ENCODE measurements at regions not wholly inside any gene's neighbourhood (a gene's known extent, or its start where the extent isn't known, plus 50 kb on each side); places are given as distances from the start of the nearest gene placed in this dataset.
"Not testable (repeated sequence)": the region's sequence is repeated elsewhere in the genome, so short reads cannot be mapped to it uniquely, and the experiment has no call there.

DNA sequence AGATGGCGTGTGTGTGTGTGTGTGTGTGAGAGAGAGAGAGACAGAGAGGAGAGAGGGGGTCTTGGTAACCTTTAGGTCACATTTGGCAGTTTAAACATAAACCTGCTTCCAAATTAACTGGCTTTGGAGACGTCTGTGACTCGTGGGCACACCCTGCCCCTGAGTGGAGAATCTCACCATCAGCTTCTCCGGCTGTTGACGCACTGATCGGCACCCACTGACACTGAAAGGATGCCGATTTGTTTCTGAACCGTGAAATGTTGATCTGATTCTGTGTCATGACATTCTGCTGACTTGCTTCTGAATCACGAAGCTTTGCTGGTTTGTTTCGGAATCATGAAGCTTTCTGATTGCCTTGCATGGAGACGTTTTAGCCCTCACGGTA is 114.7 kb downstream of the RTP5 start:
- Histone ChIP-seq H3K9me2 (replicated peaks; ENCODE audit: insufficient read depth, low read length) (no peaks in the 10 kb centered on the region), H3F3A (ENCODE audit: insufficient read depth) (no peaks in the 10 kb centered on the region), H3K4me3 (ENCODE audit: insufficient read depth, low read length, poor library complexity, severe bottlenecking) (no peak overlapping the region), H4K20me1 (ENCODE audit: low read depth, low read length) (no peaks in the 10 kb centered on the region), H3K4me2 (ENCODE audit: low read depth, low read length, poor library complexity, severe bottlenecking) (no peak overlapping the region), H3K9me3 (ENCODE audit: insufficient read depth, low read length) (no peaks in the 10 kb centered on the region), H3K36me3 (ENCODE audit: low read length) (no peaks in the 10 kb centered on the region), H3K79me2 (ENCODE audit: insufficient read depth, low read length) (no peaks in the 10 kb centered on the region), H3K27me3 (ENCODE audit: low read length) (no peaks in the 10 kb centered on the region), H3K27ac (ENCODE audit: low read depth, low read length) (no peak overlapping the region), H3K9ac (ENCODE audit: low read length) (no peak overlapping the region), H2AFZ (ENCODE audit: low read depth, low read length, severe bottlenecking) (no peak overlapping the region)
- TF ChIP-seq EZH2phosphoT487 (conservative IDR thresholded peaks at IDR 0.05; ENCODE audit: low read length): no peak
- TF ChIP-seq, protein P1, sequence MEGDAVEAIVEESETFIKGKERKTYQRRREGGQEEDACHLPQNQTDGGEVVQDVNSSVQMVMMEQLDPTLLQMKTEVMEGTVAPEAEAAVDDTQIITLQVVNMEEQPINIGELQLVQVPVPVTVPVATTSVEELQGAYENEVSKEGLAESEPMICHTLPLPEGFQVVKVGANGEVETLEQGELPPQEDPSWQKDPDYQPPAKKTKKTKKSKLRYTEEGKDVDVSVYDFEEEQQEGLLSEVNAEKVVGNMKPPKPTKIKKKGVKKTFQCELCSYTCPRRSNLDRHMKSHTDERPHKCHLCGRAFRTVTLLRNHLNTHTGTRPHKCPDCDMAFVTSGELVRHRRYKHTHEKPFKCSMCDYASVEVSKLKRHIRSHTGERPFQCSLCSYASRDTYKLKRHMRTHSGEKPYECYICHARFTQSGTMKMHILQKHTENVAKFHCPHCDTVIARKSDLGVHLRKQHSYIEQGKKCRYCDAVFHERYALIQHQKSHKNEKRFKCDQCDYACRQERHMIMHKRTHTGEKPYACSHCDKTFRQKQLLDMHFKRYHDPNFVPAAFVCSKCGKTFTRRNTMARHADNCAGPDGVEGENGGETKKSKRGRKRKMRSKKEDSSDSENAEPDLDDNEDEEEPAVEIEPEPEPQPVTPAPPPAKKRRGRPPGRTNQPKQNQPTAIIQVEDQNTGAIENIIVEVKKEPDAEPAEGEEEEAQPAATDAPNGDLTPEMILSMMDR (IDR thresholded peaks at IDR 0.05; ENCODE audit: insufficient read depth, low read length, poor library complexity, severe bottlenecking): no peak

DNA sequence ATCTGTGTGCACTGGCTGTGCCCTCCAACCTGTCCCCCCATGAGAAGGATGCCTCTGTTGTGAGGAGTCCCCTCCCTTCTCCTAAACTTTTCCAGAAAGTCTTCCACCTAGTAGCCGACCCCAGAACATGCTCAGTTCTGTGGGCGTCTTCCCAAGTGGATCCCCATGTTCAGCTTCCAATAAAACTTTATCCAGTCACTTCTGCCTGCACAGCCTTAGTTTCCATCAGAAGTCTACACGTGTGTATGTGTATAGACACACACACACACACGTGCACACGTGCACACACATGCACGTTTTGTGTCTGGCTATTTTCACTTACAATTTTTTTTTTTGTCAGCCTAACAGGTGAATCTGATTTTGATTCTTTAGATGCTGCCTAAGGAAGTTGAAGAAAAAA is 115.1 kb downstream of the RTP5 start:
- TF ChIP-seq, protein P1 (IDR thresholded peaks at IDR 0.05; ENCODE audit: insufficient read depth, low read length, poor library complexity, severe bottlenecking): no peak
- no peak for TF ChIP-seq EZH2phosphoT487 (conservative IDR thresholded peaks at IDR 0.05; ENCODE audit: low read length)

DNA sequence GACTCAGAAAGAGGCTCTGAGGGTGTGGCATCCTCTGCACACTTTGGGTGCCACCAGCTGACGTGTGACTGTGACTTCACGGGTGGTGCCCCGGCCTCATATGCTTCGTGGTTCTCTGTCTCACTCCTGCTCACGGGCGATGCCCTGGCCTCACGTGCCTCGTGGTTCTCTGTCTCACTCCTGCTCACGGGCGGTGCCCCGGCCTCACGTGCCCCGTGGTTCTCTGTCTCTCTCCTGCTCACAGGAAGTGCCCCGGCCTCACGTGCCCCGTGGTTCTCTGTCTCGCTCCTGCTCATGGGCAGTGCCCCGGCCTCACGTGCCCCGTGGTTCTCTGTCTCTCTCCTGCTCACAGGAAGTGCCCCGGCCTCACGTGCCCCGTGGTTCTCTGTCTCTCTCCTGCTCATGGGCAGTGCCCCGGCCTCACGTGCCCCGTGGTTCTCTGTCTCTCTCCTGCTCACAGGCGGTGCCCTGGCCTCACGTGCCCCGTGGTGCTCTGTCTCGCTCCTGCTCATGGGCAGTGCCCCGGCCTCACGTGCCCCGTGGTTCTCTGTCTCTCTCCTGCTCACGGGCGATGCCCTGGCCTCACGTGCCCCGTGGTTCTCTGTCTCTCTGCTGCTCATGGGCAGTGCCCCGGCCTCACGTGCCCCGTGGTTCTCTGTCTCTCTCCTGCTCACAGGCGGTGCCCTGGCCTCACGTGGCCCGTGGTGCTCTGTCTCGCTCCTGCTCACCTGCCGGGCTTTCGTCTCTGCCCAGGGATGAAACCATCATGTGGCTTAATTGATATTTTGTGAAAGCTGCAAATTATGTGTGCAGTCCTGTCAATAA is 115.8 kb downstream of the RTP5 start:
- H4K20me1 ChIP-seq (ENCODE audit: low read depth, low read length); H3K9ac ChIP-seq (ENCODE audit: low read length); H3K27me3 ChIP-seq (ENCODE audit: low read length); H3K79me2 ChIP-seq (ENCODE audit: insufficient read depth, low read length); H3K4me2 ChIP-seq (ENCODE audit: low read depth, low read length, poor library complexity, severe bottlenecking); H3K9me2 ChIP-seq (replicated peaks; ENCODE audit: insufficient read depth, low read length); H3K36me3 ChIP-seq (ENCODE audit: low read length); H3K9me3 ChIP-seq (ENCODE audit: insufficient read depth, low read length); H3K4me3 ChIP-seq (ENCODE audit: insufficient read depth, low read length, poor library complexity, severe bottlenecking); H3F3A ChIP-seq (ENCODE audit: insufficient read depth); H2AFZ ChIP-seq (ENCODE audit: low read depth, low read length, severe bottlenecking); H3K27ac ChIP-seq (ENCODE audit: low read depth, low read length): not testable (repeated sequence)

More for the DNA sequence above, 115.1 kb downstream of the RTP5 start:
- Histone ChIP-seq H2AFZ (ENCODE audit: low read depth, low read length, severe bottlenecking) (no peak overlapping the region), H3K9me3 (ENCODE audit: insufficient read depth, low read length) (no peaks in the 10 kb centered on the region), H3K9me2 (replicated peaks; ENCODE audit: insufficient read depth, low read length) (no peaks in the 10 kb centered on the region), H3K79me2 (ENCODE audit: insufficient read depth, low read length) (no peaks in the 10 kb centered on the region), H3K36me3 (ENCODE audit: low read length) (no peaks in the 10 kb centered on the region), H4K20me1 (ENCODE audit: low read depth, low read length) (no peaks in the 10 kb centered on the region), H3K9ac (ENCODE audit: low read length) (no peak overlapping the region), H3F3A (ENCODE audit: insufficient read depth) (no peaks in the 10 kb centered on the region), H3K27ac (ENCODE audit: low read depth, low read length) (no peak overlapping the region), H3K4me3 (ENCODE audit: insufficient read depth, low read length, poor library complexity, severe bottlenecking) (no peak overlapping the region), H3K27me3 (ENCODE audit: low read length) (no peaks in the 10 kb centered on the region), H3K4me2 (ENCODE audit: low read depth, low read length, poor library complexity, severe bottlenecking) (no peak overlapping the region)

DNA sequence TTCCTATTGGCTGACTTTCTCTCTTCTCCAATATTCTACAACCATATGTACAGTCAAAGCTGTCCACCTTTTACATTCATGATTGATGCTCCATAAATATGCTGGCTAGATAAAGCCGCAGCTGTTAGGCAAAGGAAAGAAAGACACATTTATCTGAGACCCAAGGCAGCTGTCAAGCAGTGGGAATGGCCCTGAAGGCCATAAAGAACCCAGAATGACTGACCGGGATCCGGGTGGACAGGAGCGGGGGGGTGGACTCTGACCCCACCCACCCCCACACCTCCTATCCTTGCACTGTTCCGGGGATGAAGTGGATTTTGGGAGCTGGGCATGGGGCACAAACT is 116.4 kb downstream of the RTP5 start:
- H4K20me1 ChIP-seq (ENCODE audit: low read depth, low read length): no peaks in the 10 kb centered on the region
- no peak overlapping the region for H3K9ac ChIP-seq (ENCODE audit: low read length)
- H3K9me3 ChIP-seq (ENCODE audit: insufficient read depth, low read length): no peaks in the 10 kb centered on the region
- TF ChIP-seq, protein P1 (IDR thresholded peaks at IDR 0.05; ENCODE audit: insufficient read depth, low read length, poor library complexity, severe bottlenecking): no peak
- TF ChIP-seq EZH2phosphoT487 (conservative IDR thresholded peaks at IDR 0.05; ENCODE audit: low read length): no peak
- H3K27me3 ChIP-seq (ENCODE audit: low read length): no peaks in the 10 kb centered on the region
- H2AFZ ChIP-seq (ENCODE audit: low read depth, low read length, severe bottlenecking): no peak overlapping the region
- no peaks in the 10 kb centered on the region for H3K9me2 ChIP-seq (replicated peaks; ENCODE audit: insufficient read depth, low read length)
- no peak overlapping the region for H3K4me3 ChIP-seq (ENCODE audit: insufficient read depth, low read length, poor library complexity, severe bottlenecking)
- H3K4me2 ChIP-seq (ENCODE audit: low read depth, low read length, poor library complexity, severe bottlenecking): no peak overlapping the region
- H3K79me2 ChIP-seq (ENCODE audit: insufficient read depth, low read length): no peaks in the 10 kb centered on the region
- no peak overlapping the region for H3K27ac ChIP-seq (ENCODE audit: low read depth, low read length)
- H3F3A ChIP-seq (ENCODE audit: insufficient read depth): no peaks in the 10 kb centered on the region
- H3K36me3 ChIP-seq (ENCODE audit: low read length): no peaks in the 10 kb centered on the region

Data from SU-DHL-6 (cell line).